ENCODE measurements at regions not wholly inside any gene's neighbourhood (a gene's known extent, or its start where the extent isn't known, plus 50 kb on each side); places are given as distances from the start of the nearest gene placed in this dataset.

DNA sequence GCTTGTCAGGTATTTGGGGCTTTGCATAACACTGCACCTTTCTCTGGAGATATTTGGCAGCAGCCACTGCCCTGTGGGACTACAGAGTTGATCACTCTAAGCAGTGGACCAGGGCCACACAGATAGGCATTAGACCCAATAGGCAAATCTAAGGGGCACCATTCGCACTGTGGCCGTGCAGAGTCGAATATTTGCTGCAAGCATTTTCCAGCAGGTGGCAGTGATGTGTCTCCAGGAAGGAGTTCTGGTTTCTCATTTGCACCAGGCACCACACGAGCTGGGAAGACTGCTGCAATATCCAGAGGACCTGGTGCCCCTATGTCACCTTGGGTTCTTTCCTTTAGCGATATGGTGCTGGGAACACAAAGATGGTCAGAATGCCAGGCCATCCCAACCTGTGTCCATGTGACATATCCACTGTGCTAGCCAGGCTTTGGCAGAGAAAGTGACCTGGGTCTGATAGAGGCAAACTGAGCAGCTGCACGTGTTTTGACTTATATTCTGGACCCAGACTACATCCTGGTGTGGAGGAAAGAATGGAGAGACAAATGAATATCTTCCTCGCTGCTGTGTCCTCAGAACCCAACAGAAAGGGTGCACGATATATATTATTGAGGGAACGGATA, 318.7 kb downstream of the BUD13 start:
- Histone ChIP-seq H3K27me3 (ENCODE audit: control insufficient read depth in 2 of 2, insufficient read depth in 2 of 2, low read length in 2 of 2) (no peaks in the 10 kb centered on the region), H3K36me3 (replicated peaks in 1 of 2; ENCODE audit: control insufficient read depth in 1 of 2, insufficient read depth in 2 of 2, low read length in 2 of 2) (no peaks in the 10 kb centered on the region), H3K79me2 (ENCODE audit: insufficient read depth, low read length) (no peaks in the 10 kb centered on the region), H4K20me1 (ENCODE audit: insufficient read depth, low read length) (no peaks in the 10 kb centered on the region), H3K9ac (ENCODE audit: insufficient read depth, low read length, poor library complexity, severe bottlenecking) (no peak overlapping the region), H2AFZ (ENCODE audit: insufficient read depth, low read depth, low read length, poor library complexity, severe bottlenecking) (no peak overlapping the region), H3K4me2 (replicated peaks; ENCODE audit: extremely low read depth, low read length, poor library complexity, severe bottlenecking) (no peak overlapping the region), H3K9me3 (replicated peaks in 1 of 2; ENCODE audit: control insufficient read depth in 1 of 2, insufficient read depth in 1 of 2, low read length in 2 of 2) (no peaks in the 10 kb centered on the region), H3K27ac (ENCODE audit: low read depth in 1 of 2, low read length in 2 of 2) (no peak overlapping the region), H3K4me1 (ENCODE audit: control insufficient read depth in 1 of 2, insufficient read depth in 2 of 2, low read length in 2 of 2) (no peaks in the 10 kb centered on the region), H3K4me3 (replicated peaks in 1 of 3; ENCODE audit: low read depth in 2 of 3, low read length in 3 of 3) (no peak overlapping the region)
- peaks cover 0 to 11% (median 3%) of the 10 kb centered on the region in 7 donors for H3K9me3 Mint-ChIP-seq
- no peaks in the 10 kb centered on the region for H3K4me1 Mint-ChIP-seq
- no peak overlapping the region for H3K4me3 Mint-ChIP-seq
- TF ChIP-seq, protein P1, sequence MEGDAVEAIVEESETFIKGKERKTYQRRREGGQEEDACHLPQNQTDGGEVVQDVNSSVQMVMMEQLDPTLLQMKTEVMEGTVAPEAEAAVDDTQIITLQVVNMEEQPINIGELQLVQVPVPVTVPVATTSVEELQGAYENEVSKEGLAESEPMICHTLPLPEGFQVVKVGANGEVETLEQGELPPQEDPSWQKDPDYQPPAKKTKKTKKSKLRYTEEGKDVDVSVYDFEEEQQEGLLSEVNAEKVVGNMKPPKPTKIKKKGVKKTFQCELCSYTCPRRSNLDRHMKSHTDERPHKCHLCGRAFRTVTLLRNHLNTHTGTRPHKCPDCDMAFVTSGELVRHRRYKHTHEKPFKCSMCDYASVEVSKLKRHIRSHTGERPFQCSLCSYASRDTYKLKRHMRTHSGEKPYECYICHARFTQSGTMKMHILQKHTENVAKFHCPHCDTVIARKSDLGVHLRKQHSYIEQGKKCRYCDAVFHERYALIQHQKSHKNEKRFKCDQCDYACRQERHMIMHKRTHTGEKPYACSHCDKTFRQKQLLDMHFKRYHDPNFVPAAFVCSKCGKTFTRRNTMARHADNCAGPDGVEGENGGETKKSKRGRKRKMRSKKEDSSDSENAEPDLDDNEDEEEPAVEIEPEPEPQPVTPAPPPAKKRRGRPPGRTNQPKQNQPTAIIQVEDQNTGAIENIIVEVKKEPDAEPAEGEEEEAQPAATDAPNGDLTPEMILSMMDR (IDR thresholded peaks at IDR 0.05), result no peak
- no peaks in the 10 kb centered on the region for H3K36me3 Mint-ChIP-seq
- WGBS (ENCODE audit: insufficient coverage), result 41% methylated on average over 7 of the region's 9 CpGs
- DNase-seq, result no peak
- H3K27me3 Mint-ChIP-seq (ENCODE audit: low read depth in 3 of 3), result peaks cover 4 to 5% (median 4%) of the 10 kb centered on the region in 3 donors
- intact Hi-C loops (cut with micrococcal nuclease), result no loop called here
- no peak overlapping the region for H3K27ac Mint-ChIP-seq

DNA sequence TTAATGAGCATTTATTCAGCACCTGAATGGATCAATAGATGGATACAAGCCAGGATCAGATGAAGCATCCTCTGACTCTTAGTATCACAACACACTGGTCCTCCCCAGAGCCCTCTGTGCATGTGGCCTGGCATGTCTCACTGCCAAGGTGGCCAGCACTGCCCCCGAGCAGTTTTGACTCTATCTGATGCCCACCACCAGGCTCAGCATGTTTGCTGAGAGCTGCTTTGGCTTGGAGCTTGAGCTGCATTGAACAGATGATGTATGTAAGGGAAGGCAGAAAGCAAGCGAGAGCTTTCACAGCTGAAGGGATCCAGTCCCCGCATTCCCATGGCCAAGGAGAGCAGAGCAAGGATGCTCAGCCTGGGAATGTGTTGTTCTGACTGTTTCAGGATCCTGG, 320.3 kb downstream of the BUD13 start:
- DNase-seq, result no peak
- peaks cover 3 to 5% (median 3%) of the 10 kb centered on the region in 3 donors for H3K27me3 Mint-ChIP-seq (ENCODE audit: low read depth in 3 of 3)
- H3K4me3 Mint-ChIP-seq, result no peak overlapping the region
- H3K27ac Mint-ChIP-seq, result no peak overlapping the region
- no peak overlapping the region for H2AFZ ChIP-seq (ENCODE audit: insufficient read depth, low read depth, low read length, poor library complexity, severe bottlenecking)
- H3K9me3 Mint-ChIP-seq, result peaks cover 0 to 11% (median 3%) of the 10 kb centered on the region in 7 donors
- TF ChIP-seq, protein P1 (IDR thresholded peaks at IDR 0.05), result no peak
- H3K79me2 ChIP-seq (ENCODE audit: insufficient read depth, low read length), result no peaks in the 10 kb centered on the region
- H3K9me3 ChIP-seq (replicated peaks in 1 of 2; ENCODE audit: control insufficient read depth in 1 of 2, insufficient read depth in 1 of 2, low read length in 2 of 2), result no peaks in the 10 kb centered on the region
- H3K27me3 ChIP-seq (ENCODE audit: control insufficient read depth in 2 of 2, insufficient read depth in 2 of 2, low read length in 2 of 2), result no peaks in the 10 kb centered on the region
- intact Hi-C loops (cut with micrococcal nuclease), result no loop called here
- H3K36me3 Mint-ChIP-seq, result no peaks in the 10 kb centered on the region
- H4K20me1 ChIP-seq (ENCODE audit: insufficient read depth, low read length), result no peaks in the 10 kb centered on the region
- no peak overlapping the region for H3K4me3 ChIP-seq (replicated peaks in 1 of 3; ENCODE audit: low read depth in 2 of 3, low read length in 3 of 3)
- H3K4me1 Mint-ChIP-seq, result no peaks in the 10 kb centered on the region
- WGBS (ENCODE audit: insufficient coverage), result 93% methylated on average over 3 of the region's 3 CpGs
- H3K9ac ChIP-seq (ENCODE audit: insufficient read depth, low read length, poor library complexity, severe bottlenecking), result no peak overlapping the region
- no peak overlapping the region for H3K4me2 ChIP-seq (replicated peaks; ENCODE audit: extremely low read depth, low read length, poor library complexity, severe bottlenecking)
- H3K36me3 ChIP-seq (replicated peaks in 1 of 2; ENCODE audit: control insufficient read depth in 1 of 2, insufficient read depth in 2 of 2, low read length in 2 of 2), result no peaks in the 10 kb centered on the region
- no peaks in the 10 kb centered on the region for H3K4me1 ChIP-seq (ENCODE audit: control insufficient read depth in 1 of 2, insufficient read depth in 2 of 2, low read length in 2 of 2)
- H3K27ac ChIP-seq (ENCODE audit: low read depth in 1 of 2, low read length in 2 of 2), result no peak overlapping the region

Data from CD14-positive monocyte (primary cell).